Transverse colon (tissue), 4 donors: ENCODE measurements at regions not wholly inside any gene's neighbourhood (a gene's known extent, or its start where the extent isn't known, plus 50 kb on each side); places are given as distances from the start of the nearest gene placed in this dataset.

ENCODE experiments used
- DNase-seq: peaks from one replicate; pipeline ENCODE4 v3.0.0-alpha.2; 2019
- H3K27ac ChIP-seq, 4 donors: fragments of 200-600 bp; sonication (generic); 2 replicates each; pipeline ENCODE4 v1.5.1; 2016 to 2018; ENCODE audit warnings: inconsistent platforms in 4 of 4
- H3K27me3 ChIP-seq: fragments of 200-600 bp; sonication (generic); 2 replicates; pipeline ENCODE4 v1.5.1; 2017; ENCODE audit warnings: inconsistent platforms
- H3K36me3 ChIP-seq, 4 donors: fragments of 200-600 bp; sonication (generic); 2 replicates each; pipeline ENCODE4 v1.5.1; 2017 to 2019; ENCODE audit warnings: inconsistent platforms in 4 of 4
- H3K4me1 ChIP-seq, 4 donors: fragments of 200-600 bp; sonication (generic); 2 replicates each; pipeline ENCODE4 v1.5.1; 2017 to 2020; ENCODE audit warnings: inconsistent platforms in 4 of 4
- H3K4me3 ChIP-seq, 4 donors: fragments of 200-600 bp; sonication (generic); 1 replicate in 1 of 4; 2 replicates in 3 of 4; pipeline versions ENCODE4 v1.5.1 to v1.6.1; 2017 to 2019; ENCODE audit warnings: inconsistent platforms in 4 of 4
- H3K9me3 ChIP-seq, 2 donors: fragments of 200-600 bp; sonication (generic); 2 replicates each; pipeline ENCODE4 v1.5.1; 2017 to 2019; ENCODE audit warnings: inconsistent platforms in 2 of 2
- CTCF ChIP-seq, 5 experiments: fragments of 200-600 bp in 3 of 5; fragments of 450-650 bp in 2 of 5; sonication (generic) in 3 of 5; IDR thresholded peaks; 1 replicate in 2 of 5; 2 replicates in 3 of 5; pipeline ENCODE4 v1.5.1; 2016 to 2017; ENCODE audit warnings: antibody characterized with exemption in 5 of 5, inconsistent platforms in 3 of 5, mild to moderate bottlenecking in 2 of 5, moderate library complexity in 1 of 5
- EP300 ChIP-seq: sonication (generic); formaldehyde crosslinking; IDR thresholded peaks from one replicate; pipeline ENCODE4 v1.6.1; 2017; ENCODE audit warnings: antibody characterized with exemption, low read depth
- POLR2A ChIP-seq: fragments of 450-650 bp; IDR thresholded peaks from one replicate; pipeline ENCODE4 v1.6.1; 2016; ENCODE audit warnings: antibody characterized with exemption, mild to moderate bottlenecking, moderate library complexity
- POLR2AphosphoS5 ChIP-seq, 3 donors: sonication (generic); formaldehyde crosslinking; IDR thresholded peaks; one replicate each; pipeline ENCODE4 v1.6.1; 2016; ENCODE audit warnings: antibody characterized with exemption in 3 of 3
- WGBS, 2 donors: methylation state at CpG; one replicate each; pipeline ENCODE4 v1.1.5; 2018; ENCODE audit warnings: low coverage in 1 of 2; 5-methylcytosine and 5-hydroxymethylcytosine counted together
- in situ Hi-C, 4 donors: fragments of 200-750 bp; cut with MboI; loops; one replicate each; pipeline versions ENCODE4 v1.15.0 to v1.15.1; 2017; ENCODE audit warnings: low sequenced_read_pairs in 3 of 4, low pct_ligation_motif_present in 1 of 4, low pct_unique_long_range_greater_than_20kb in 1 of 4
- intact Hi-C: fragments of 100-400 bp; cut with DNase I; formaldehyde crosslinking; loops from one replicate; pipeline ENCODE4 v1.15.1; 2023; ENCODE audit warnings: low total_unique reads

- TF ChIP-seq POLR2AphosphoS5 (IDR thresholded peaks at IDR 0.05), result no peak
- TF ChIP-seq POLR2A, result no peak
- no peak for TF ChIP-seq EP300
- no peak for TF ChIP-seq CTCF (IDR thresholded peaks at IDR 0.05)
- no peak for DNase-seq
- in situ Hi-C loops (no loop called here), intact Hi-C loops (no loop called here)
- WGBS, 2 donors, result 86% methylated on average over 3 of the region's 3 CpGs
- no peak overlapping the region for H3K4me3 ChIP-seq
- H3K36me3 ChIP-seq, result no peaks in the 10 kb centered on the region
- H3K9me3 ChIP-seq, result peaks cover 0 to under 1% of the 10 kb centered on the region in 2 donors
- H3K27me3 ChIP-seq, result no peaks in the 10 kb centered on the region
- no peak overlapping the region for H3K27ac ChIP-seq
- no peaks in the 10 kb centered on the region for H3K4me1 ChIP-seq
Measured at GRCh38 chr6:147892476-147892875, 384.0 kb downstream of the SAMD5 start.

- Histone ChIP-seq H3K9me3 (no peaks in the 10 kb centered on the region), H3K4me1 (no peaks in the 10 kb centered on the region), H3K27ac (no peak overlapping the region), H3K4me3 (no peak overlapping the region), H3K27me3 (no peaks in the 10 kb centered on the region), H3K36me3 (no peaks in the 10 kb centered on the region)
- TF ChIP-seq POLR2A, result no peak
- no peak for TF ChIP-seq POLR2AphosphoS5 (IDR thresholded peaks at IDR 0.05)
- TF ChIP-seq EP300, result no peak
- no peak for TF ChIP-seq CTCF (IDR thresholded peaks at IDR 0.05)
- DNase-seq, result no peak
- intact Hi-C loops (no loop called here), in situ Hi-C loops (no loop called here)
- WGBS, 2 donors, result 50 to 95% methylated on average over 1 to 4 of the region's 4 CpGs
Measured at GRCh38 chr6:147895272-147895671, 386.8 kb downstream of the SAMD5 start.

GRCh38 chr6:147900247-147900830 lies 391.8 kb downstream of the SAMD5 start:
- H3K4me3 ChIP-seq, result no peak overlapping the region
- TF ChIP-seq POLR2A (no peak), EP300 (no peak), CTCF (IDR thresholded peaks at IDR 0.05) (no peak), POLR2AphosphoS5 (IDR thresholded peaks at IDR 0.05) (no peak)
- no peaks in the 10 kb centered on the region for H3K9me3 ChIP-seq
- no peak overlapping the region for H3K27ac ChIP-seq
- intact Hi-C loops (loop anchor here (10.0 kb wide), 1 partner anchor 666 kb away; no protein-coding TSS in a partner anchor), in situ Hi-C loops (no loop called here)
- H3K4me1 ChIP-seq, result no peaks in the 10 kb centered on the region
- H3K27me3 ChIP-seq, result no peaks in the 10 kb centered on the region
- no peak for DNase-seq
- WGBS, 2 donors, result 89 to 94% methylated on average over 10 to 12 of the region's 12 CpGs
- no peaks in the 10 kb centered on the region for H3K36me3 ChIP-seq

GRCh38 chr6:147903321-147903720 lies 394.8 kb downstream of the SAMD5 start:
- H3K4me1 ChIP-seq, result no peaks in the 10 kb centered on the region
- WGBS, 2 donors, result 60 to 90% methylated on average over 1 to 4 of the region's 4 CpGs
- intact Hi-C loops, result loop anchor here (10.0 kb wide), 1 partner anchor 669 kb away; no protein-coding TSS in a partner anchor
- no peaks in the 10 kb centered on the region for H3K27me3 ChIP-seq
- TF ChIP-seq CTCF (IDR thresholded peaks at IDR 0.05), result no peak
- TF ChIP-seq POLR2A, result no peak
- no peak for TF ChIP-seq EP300
- no peak for TF ChIP-seq POLR2AphosphoS5 (IDR thresholded peaks at IDR 0.05)
- no peaks in the 10 kb centered on the region for H3K36me3 ChIP-seq
- H3K9me3 ChIP-seq, result no peaks in the 10 kb centered on the region
- in situ Hi-C loops, result no loop called here
- DNase-seq, result no peak
- H3K4me3 ChIP-seq, result no peak overlapping the region
- no peak overlapping the region for H3K27ac ChIP-seq
